ENCODE measurements at regions not wholly inside any gene's neighbourhood (a gene's known extent, or its start where the extent isn't known, plus 50 kb on each side); places are given as distances from the start of the nearest gene placed in this dataset.

DNA sequence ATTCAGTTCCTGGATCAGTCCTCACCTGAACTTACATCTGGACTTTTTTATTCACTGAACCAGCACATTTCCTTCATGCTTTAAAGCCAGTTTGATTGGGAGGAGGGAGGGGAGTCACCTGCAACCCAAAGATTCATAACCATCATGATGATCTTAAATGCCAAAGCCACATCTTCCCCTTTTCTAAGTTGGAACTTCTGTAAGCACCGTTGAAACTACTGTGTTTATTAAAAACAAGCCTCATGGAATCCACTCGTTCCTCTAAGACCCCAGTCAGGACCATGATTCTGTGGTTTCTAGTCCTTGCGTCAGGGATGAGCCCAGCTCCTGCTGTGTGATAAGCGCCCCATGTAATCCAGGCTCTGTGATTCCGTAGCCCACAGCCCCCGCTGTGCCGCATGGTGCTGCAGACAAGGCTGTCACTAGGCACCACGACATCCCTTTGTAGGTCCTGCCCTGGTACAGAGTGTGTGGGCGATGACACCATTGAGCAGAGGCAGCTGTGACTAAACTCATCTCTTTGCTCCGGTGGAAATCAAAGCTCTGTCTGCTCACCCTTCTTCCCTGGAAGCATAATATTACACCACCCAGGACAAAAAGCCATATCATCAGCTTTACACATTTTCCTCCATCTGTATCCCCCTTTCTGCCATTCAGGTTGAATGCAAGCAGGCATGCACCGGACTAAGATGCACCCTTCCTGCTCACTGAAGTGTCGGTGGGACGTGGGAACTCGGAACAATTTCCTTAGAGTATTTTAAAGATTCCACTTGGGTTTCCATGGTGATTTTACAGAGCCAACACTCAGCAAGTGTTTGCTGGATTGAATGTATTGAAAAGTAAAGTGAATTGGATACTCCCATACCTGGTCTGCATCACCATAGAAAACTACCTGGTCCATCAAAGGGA, 132.0 kb upstream of the FSTL4 start:
- DNase-seq (ENCODE audit: low read depth in 4 of 4, low spot score in 1 of 4), result no peak

DNA sequence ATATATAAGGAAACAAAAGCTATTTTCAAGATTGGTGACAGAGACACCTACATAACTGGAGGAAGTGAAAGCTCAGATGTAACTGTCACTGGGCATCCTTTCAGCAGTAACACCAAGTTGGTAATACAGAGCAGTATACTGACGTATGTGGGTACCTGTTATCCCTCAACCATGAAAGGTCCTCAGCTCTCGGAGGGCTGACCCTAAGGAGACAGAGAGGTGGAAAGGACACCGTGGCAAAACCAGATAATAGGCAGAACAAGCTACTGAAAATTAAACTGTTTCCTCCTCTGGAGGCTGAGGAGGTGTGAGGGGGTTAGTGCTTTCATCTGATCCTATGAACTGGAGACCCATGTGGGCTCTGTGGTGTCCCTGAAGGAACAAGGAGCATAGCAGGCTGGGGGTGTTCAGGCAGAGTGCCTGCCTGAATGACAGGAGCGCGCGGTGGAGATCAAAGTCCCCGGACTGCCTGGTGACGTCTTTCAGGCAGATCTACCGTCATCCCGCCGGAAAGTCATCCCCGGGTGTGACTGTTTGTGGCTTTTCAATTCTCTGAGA, 130.2 kb upstream of the FSTL4 start:
- no peak for DNase-seq (ENCODE audit: low read depth in 4 of 4, low spot score in 1 of 4)

DNA sequence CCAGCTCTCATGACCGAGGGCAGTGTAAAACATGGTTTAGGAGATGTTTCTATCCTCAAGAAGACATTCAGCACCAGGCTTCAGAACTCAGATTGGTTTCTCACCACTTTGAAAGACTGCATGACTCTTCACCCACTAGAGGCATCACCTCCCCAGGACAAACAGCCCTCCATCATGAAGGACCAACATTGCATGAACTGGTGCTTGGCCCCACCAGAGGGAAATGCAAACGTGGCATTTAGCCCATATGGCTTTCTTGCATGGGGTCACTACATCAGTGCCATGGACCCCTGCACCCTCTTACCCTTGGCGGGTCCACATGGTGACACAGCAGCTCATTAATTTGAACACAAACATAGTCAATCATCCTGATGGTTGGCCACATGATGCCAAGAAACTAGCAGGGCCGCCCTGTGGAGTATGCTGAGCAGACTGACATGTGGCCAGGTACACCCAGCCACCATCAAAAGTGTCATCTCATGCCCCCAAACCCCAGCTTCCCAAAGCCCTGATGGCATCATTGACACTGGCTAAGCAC, 129.5 kb upstream of the FSTL4 start:
- DNase-seq (ENCODE audit: low read depth in 4 of 4, low spot score in 1 of 4), result no peak

DNA sequence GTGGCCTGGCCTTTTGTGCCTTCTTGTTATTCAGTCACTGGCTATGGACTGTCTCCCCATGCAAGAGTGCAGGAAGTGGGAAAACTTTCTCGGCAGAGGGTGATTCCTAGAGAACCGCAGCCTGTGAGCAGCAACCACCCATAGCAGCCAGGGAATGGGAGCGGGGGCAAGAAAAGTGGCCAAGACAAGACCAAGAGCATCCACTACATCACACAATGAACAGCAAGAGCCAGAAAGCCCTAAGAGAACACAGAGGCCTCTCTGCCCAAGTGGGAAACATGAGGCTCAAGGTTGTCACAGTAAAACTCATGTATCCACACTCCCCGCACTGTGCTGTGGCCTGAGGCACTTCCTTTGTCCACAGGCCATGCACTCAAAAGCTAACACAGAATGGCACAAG, 129.1 kb upstream of the FSTL4 start:
- DNase-seq (ENCODE audit: low read depth in 4 of 4, low spot score in 1 of 4), result no peak

GRCh38 chr5:133739181-133739780, 126.9 kb upstream of the FSTL4 start:
- DNase-seq (ENCODE audit: low read depth in 4 of 4, low spot score in 1 of 4), result no peak

GRCh38 chr5:133738271-133738670, 125.9 kb upstream of the FSTL4 start:
- DNase-seq (ENCODE audit: low read depth in 4 of 4, low spot score in 1 of 4), result no peak

DNA sequence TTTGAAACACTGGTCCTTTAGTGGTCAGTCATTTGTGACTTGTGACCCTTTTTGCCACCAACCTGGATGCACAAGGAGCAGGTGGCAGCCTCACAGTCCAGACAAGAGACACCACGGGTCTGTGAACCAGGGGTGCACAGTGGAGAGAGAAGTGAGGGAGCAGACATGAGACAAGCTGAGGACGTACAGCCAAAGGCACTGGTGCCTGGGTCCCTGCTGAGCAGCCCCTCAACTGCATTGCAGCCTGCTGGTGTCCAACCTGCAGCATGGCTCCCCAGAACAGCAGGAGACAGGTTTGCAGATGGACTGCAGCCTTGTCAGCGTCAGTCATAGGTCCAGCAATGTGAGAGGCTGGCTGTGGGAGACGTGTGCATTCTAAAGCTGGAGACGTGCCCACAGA, 124.2 kb upstream of the FSTL4 start:
- DNase-seq (ENCODE audit: low read depth in 4 of 4, low spot score in 1 of 4), result no peak

DNA sequence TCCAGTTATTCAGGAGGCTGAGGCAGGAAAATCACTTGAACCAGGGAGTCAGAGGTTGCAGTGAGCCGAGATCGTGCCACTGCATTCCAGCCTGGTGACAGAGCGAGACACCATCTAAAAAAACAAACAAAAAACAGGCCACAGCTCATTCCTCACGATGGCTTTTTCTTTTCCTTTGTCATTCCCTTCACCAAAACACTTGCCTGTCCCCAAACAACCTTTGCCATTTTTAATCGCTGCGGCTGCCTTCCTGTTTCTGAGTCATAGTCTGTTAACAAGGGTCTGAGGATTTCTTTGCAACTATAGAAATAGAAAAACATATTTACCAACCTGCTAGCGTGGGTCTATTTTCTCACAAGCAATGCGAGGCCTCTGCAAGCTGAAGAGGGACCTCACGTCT, 123.0 kb upstream of the FSTL4 start:
- no peak for DNase-seq (ENCODE audit: low read depth in 4 of 4, low spot score in 1 of 4)

DNA sequence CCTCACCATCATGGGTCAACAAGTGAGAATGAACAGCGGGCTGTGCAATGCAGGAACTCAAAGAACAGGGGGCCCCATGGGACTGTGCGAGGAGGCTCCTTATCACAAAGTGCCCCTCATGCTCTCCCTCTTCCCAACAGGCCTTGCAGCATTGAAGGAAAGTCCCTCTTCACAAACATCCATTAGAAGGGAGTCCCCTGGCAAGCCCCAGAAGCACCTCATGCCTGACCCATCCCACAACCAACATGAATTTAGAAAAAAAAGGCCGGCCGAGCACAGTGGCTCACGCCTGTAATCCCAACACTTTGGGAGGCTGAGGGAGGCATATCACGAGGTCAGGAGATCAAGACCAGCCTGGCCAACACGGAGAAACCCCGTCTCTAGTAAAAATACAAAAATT, 122.6 kb upstream of the FSTL4 start:
- DNase-seq (ENCODE audit: low read depth in 4 of 4, low spot score in 1 of 4), result no peak

DNA sequence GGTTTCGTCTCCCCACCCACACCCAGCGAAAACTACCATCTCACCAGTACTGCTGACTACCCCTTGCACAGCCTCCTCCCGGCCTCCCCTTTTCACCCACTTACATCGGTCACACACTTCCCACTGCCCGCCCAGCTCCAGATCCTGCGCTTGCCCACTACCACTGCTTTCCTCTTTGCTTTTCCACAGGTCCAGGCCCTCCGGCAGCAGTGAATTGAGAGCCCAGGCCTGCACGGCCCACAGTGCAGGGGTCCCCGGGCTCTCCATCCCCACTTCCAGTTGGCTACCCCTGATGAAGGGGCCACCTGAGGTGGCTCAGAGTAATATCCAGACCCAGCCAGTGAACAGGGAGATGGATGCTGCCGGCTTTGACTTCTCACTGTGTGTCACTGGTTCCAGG, 120.2 kb upstream of the FSTL4 start:
- DNase-seq (ENCODE audit: low read depth in 4 of 4, low spot score in 1 of 4), result no peak

- no peak for DNase-seq (ENCODE audit: low read depth in 4 of 4, low spot score in 1 of 4)
These were observed 119.6 kb upstream of the FSTL4 start for GRCh38 chr5:133731951-133732350.

GRCh38 chr5:133730866-133731265, 118.5 kb upstream of the FSTL4 start:
- no peak for DNase-seq (ENCODE audit: low read depth in 4 of 4, low spot score in 1 of 4)

DNA sequence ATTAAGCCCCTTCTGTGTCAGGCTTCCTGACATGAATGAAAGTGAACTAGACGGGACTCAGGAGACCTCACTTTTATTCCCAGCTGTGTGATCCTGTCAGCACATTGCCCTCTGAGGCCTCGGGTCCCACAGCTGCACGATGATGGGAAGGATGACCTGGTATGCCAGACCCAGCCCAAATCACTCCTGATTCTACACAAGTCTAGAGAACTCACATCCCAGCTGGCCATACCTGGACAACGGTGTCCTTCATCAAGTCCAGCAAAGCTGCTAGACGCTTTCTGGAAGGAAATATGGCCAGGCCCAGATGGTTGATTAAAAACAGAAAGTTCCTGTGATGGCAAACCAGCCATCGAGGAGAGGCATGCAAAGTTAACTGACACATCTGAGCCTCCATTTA, 118.0 kb upstream of the FSTL4 start:
- DNase-seq (ENCODE audit: low read depth in 4 of 4, low spot score in 1 of 4), result no peak

DNA sequence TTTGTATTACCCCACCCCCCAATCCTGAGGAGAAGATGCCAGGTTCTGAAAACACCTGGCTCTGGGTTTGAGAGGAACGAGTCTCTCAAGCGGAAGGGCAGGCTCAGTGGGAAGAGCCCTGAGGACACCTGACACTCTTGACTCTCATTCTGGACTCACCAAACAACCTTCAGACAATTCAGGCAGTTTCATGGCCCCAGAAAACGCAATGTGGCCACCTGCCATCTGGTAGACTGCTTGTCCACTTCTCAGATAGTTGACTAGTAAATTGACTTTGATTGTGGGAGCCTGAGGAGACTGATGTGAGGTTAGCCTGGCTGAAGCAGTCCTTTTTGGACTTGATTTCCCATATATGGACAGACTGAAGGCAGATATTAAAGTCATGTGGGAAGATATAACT, 117.5 kb upstream of the FSTL4 start:
- DNase-seq (ENCODE audit: low read depth in 4 of 4, low spot score in 1 of 4), result no peak

- DNase-seq (ENCODE audit: low read depth in 4 of 4, low spot score in 1 of 4), result no peak
These were observed 116.1 kb upstream of the FSTL4 start for GRCh38 chr5:133728475-133728874.

GRCh38 chr5:133727636-133728035, 115.3 kb upstream of the FSTL4 start:
- DNase-seq (ENCODE audit: low read depth in 4 of 4, low spot score in 1 of 4), result no peak

- DNase-seq (ENCODE audit: low read depth in 4 of 4, low spot score in 1 of 4), result no peak
These were observed 111.5 kb upstream of the FSTL4 start for GRCh38 chr5:133723651-133724366.

- DNase-seq (ENCODE audit: low read depth in 4 of 4, low spot score in 1 of 4), result no peak
These were observed 110.8 kb upstream of the FSTL4 start for GRCh38 chr5:133723126-133723525.

DNA sequence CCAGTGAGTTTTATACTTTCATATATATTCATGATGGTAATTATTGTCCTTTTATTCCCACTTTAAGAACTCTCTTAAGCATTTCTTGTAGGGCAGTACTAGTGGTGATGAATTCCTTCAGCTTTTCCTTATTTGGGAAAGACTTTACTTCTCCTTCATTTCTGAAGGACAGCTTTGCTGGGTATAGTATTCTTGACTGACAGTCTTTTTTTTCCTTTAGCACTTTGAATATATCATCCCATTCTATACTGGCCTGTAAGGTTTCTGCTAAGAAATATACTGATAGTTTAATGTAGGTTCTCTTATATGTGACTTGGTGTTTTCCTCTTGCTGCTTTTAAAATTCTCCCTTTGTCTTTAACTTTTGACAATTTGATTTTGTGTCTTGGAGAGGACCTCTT, 109.0 kb upstream of the FSTL4 start:
- no peak for DNase-seq (ENCODE audit: low read depth in 4 of 4, low spot score in 1 of 4)

DNA sequence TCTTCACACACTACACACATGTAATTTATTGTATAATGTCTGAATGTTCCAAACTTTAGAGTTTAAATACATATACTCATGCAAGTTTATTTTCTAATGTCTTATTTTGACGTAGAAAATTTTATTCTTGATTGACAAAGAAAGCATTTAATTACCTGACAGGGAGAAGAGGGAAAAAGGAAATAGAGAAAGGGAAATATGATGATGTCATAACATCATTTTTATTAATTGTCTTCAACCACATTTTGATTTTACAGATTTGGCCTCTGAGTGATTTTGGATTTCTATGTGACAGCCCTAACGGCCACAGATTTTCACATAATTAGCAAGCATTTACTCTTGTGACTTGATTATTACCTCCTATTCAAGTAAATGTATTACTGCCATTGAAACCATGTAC, 106.1 kb upstream of the FSTL4 start:
- no peak for DNase-seq (ENCODE audit: low read depth in 4 of 4, low spot score in 1 of 4)

DNA sequence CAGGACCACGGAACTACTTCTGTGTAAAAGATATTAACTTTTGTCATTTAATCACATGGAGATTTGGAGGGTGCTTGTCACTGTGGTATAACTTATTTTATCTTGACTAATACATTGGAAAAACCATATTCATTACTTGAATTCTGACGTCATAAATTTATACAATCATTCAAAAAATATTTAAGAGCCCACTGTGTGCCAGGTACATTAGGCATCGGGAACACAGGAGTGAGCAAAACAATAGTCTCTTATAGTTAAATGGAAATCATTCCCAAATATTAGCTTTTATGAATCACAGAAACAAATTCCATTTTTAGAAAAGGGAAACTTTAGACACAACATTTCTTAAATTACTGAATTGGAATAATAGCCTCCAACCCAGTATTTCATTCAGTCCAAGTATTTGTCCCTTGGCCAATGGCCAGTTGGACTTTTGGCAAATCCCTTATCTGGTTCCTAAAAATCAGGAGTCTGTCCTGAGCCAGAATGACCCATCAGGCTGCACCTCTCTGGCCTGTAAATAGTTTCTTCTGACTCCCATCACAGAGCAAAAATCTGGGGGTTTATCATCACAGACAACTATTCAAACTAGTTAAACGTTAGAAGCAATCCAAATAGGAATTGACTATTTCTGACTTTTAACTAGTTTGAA, 104.3 kb upstream of the FSTL4 start:
- no peak for DNase-seq (ENCODE audit: low read depth in 4 of 4, low spot score in 1 of 4)
